Right atrium auricular region (tissue), 2 donors: ENCODE measurements at regions not wholly inside any gene's neighbourhood (a gene's known extent, or its start where the extent isn't known, plus 50 kb on each side); places are given as distances from the start of the nearest gene placed in this dataset.

ENCODE experiments used
- DNase-seq: peaks from one replicate; pipeline ENCODE4 v3.0.0-alpha.2; 2019; ENCODE audit warnings: low spot score
- H3K27ac ChIP-seq, 2 donors: fragments of 200-600 bp; sonication (generic); 1 replicate in 1 of 2; 2 replicates in 1 of 2; pipeline ENCODE4 v1.5.1; 2016 to 2019
- H3K27me3 ChIP-seq, 2 donors: fragments of 200-600 bp; sonication (generic); one replicate each; pipeline versions ENCODE4 v1.5.1 to v1.6.0; 2017 to 2019
- H3K36me3 ChIP-seq: fragments of 200-600 bp; sonication (generic); one replicate; pipeline ENCODE4 v1.5.1; 2016
- H3K4me1 ChIP-seq, 2 donors: fragments of 200-600 bp; sonication (generic); one replicate each; pipeline versions ENCODE4 v1.5.1 to v1.6.0; 2017 to 2019
- H3K4me3 ChIP-seq, 2 donors: fragments of 200-600 bp; sonication (generic); 1 replicate in 1 of 2; 2 replicates in 1 of 2; pipeline ENCODE4 v1.5.1; 2017 to 2019; ENCODE audit warnings: mild to moderate bottlenecking in 1 of 2, moderate library complexity in 1 of 2
- H3K9me3 ChIP-seq, 2 donors: fragments of 200-600 bp; sonication (generic); one replicate each; pipeline ENCODE4 v1.5.1; 2019
- CTCF ChIP-seq, 2 donors: fragments of 200-600 bp; sonication (generic); IDR thresholded peaks; one replicate each; pipeline ENCODE4 v1.5.1; 2019; ENCODE audit warnings: antibody characterized with exemption in 2 of 2

GRCh38 chr18:26700728-26701127 is 152.4 kb upstream of the KCTD1 start:
- Histone ChIP-seq H3K27ac (no peak overlapping the region), H3K9me3 (no peaks in the 10 kb centered on the region), H3K27me3 (no peaks in the 10 kb centered on the region), H3K4me1 (no peaks in the 10 kb centered on the region), H3K4me3 (no peak overlapping the region), H3K36me3 (no peaks in the 10 kb centered on the region)
- no peak for TF ChIP-seq CTCF (IDR thresholded peaks at IDR 0.05)
- DNase-seq: no peak

DNA sequence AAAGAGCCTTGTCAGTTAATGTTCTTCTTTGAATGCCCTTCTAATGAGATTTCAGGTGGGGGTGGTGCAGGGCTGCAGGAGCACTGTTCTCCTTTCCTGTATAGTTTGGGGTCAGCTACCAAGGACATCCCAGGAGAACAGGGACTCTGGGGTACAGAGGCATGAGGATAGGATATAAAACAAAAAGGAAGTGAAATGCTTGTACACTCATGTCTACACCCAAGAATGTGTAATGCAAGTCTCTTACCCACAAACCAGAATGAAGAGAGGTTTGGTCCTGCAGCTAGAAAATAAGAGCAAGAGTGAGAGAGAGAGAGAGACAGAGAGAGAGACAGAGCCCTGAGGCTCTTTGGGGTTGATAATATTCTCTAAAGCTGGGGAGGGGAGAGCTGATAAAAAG is 151.8 kb upstream of the KCTD1 start:
- Histone ChIP-seq H3K4me1 (no peaks in the 10 kb centered on the region), H3K27me3 (no peaks in the 10 kb centered on the region), H3K27ac (no peak overlapping the region), H3K4me3 (no peak overlapping the region), H3K36me3 (no peaks in the 10 kb centered on the region), H3K9me3 (no peaks in the 10 kb centered on the region)
- no peak for TF ChIP-seq CTCF (IDR thresholded peaks at IDR 0.05)
- DNase-seq: no peak

GRCh38 chr18:26697186-26697884 is 149.0 kb upstream of the KCTD1 start:
- H3K4me1 ChIP-seq: no peaks in the 10 kb centered on the region
- H3K36me3 ChIP-seq: no peaks in the 10 kb centered on the region
- H3K27me3 ChIP-seq: no peaks in the 10 kb centered on the region
- no peak overlapping the region for H3K4me3 ChIP-seq
- TF ChIP-seq CTCF (IDR thresholded peaks at IDR 0.05): no peak
- DNase-seq: no peak
- no peak overlapping the region for H3K27ac ChIP-seq
- H3K9me3 ChIP-seq: no peaks in the 10 kb centered on the region

GRCh38 chr18:26696786-26697185 is 148.4 kb upstream of the KCTD1 start:
- TF ChIP-seq CTCF (IDR thresholded peaks at IDR 0.05): no peak
- Histone ChIP-seq H3K9me3 (no peaks in the 10 kb centered on the region), H3K36me3 (no peaks in the 10 kb centered on the region), H3K4me3 (no peak overlapping the region), H3K27ac (no peak overlapping the region), H3K27me3 (no peaks in the 10 kb centered on the region), H3K4me1 (no peaks in the 10 kb centered on the region)
- DNase-seq: no peak

DNA sequence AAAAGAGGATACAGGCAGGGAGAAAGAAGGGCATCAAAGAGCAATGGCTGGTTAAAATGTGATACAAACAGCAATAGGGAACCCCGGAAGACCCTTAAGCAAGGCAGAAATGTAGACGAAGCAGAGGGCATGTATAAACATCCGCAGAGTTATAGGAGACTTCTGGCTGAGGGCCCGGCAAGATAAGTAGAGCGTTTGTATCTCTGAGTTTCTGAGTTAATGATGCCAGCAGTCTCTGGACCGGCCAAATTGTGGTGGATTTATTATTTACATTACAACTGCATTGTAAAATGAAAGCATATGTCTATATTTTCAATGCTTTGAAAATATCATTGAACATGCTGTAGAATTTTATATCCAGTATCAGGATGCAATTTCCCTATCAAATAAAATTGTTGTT is 148.0 kb upstream of the KCTD1 start:
- Histone ChIP-seq H3K27me3 (no peaks in the 10 kb centered on the region), H3K4me3 (no peak overlapping the region), H3K9me3 (no peaks in the 10 kb centered on the region), H3K4me1 (no peaks in the 10 kb centered on the region), H3K27ac (no peak overlapping the region), H3K36me3 (no peaks in the 10 kb centered on the region)
- no peak for TF ChIP-seq CTCF (IDR thresholded peaks at IDR 0.05)
- no peak for DNase-seq
